Adrenal gland (tissue), 9 donors: ENCODE measurements at regions not wholly inside any gene's neighbourhood (a gene's known extent, or its start where the extent isn't known, plus 50 kb on each side); places are given as distances from the start of the nearest gene placed in this dataset.

Experiments
- DNase-seq, 7 donors: peaks; one replicate each; pipeline ENCODE4 v3.0.0-alpha.2; 2019 to 2020
- H3K27ac ChIP-seq, 5 donors: fragments of 200-600 bp; sonication (generic) in 4 of 5; 1 replicate in 3 of 5; 2 replicates in 2 of 5; pipeline versions ENCODE4 v1.5.1 to v1.8.0; 2016 to 2020; ENCODE audit warnings: mild to moderate bottlenecking in 1 of 5
- H3K27me3 ChIP-seq: fragments of 200-600 bp; 2 replicates; pipeline ENCODE4 v1.8.0; 2021
- H3K36me3 ChIP-seq, 2 donors: fragments of 200-600 bp; replicated peaks in 1 of 2; 1 replicate in 1 of 2; 2 replicates in 1 of 2; pipeline versions ENCODE4 v1.5.1 to v1.8.0; 2018 to 2022
- H3K4me1 ChIP-seq, 2 donors: fragments of 200-600 bp; replicated peaks in 1 of 2; 1 replicate in 1 of 2; 2 replicates in 1 of 2; pipeline versions ENCODE4 v1.5.1 to v1.8.0; 2018 to 2021
- H3K4me3 ChIP-seq, 4 donors: fragments of 200-600 bp; sonication (generic) in 3 of 4; one replicate each; pipeline ENCODE4 v1.5.1; 2016 to 2018
- H3K9me3 ChIP-seq, 3 donors: fragments of 200-600 bp; sonication (generic) in 1 of 3; replicated peaks in 1 of 3; 1 replicate in 2 of 3; 2 replicates in 1 of 3; pipeline versions ENCODE4 v1.5.1 to v1.8.0; 2016 to 2021
- POLR2A ChIP-seq, 2 donors: fragments of 450-650 bp; IDR thresholded peaks; one replicate each; pipeline ENCODE4 v1.6.1; 2017; ENCODE audit warnings: antibody characterized with exemption in 2 of 2, mild to moderate bottlenecking in 2 of 2, moderate library complexity in 1 of 2
- WGBS, 4 donors: extraction: QIAGEN DNeasy Blood & Tissue Kit in 2 of 4; methylation state at CpG; one replicate each; pipeline versions ENCODE4 v1.1.5 to v1.1.7; 2013 to 2017; 5-methylcytosine and 5-hydroxymethylcytosine counted together
- intact Hi-C, 2 donors: fragments of 100-400 bp; cut with DNase I; formaldehyde crosslinking; loops; one replicate each; pipeline versions ENCODE4 v1.14.1 to v1.15.0; 2022 to 2023
- TF ChIP-seq, protein P1 (sequence below), 6 experiments: fragments of 450-650 bp in 4 of 6; fragments of 200-600 bp in 2 of 6; sonication (generic) in 1 of 6; IDR thresholded peaks; 1 replicate in 5 of 6; 2 replicates in 1 of 6; pipeline versions ENCODE4 v1.5.1 to v1.8.0; 2016 to 2021; ENCODE audit warnings: antibody characterized with exemption in 6 of 6, mild to moderate bottlenecking in 2 of 6, moderate library complexity in 1 of 6
- donor health status: healthy with polysubstance abuse.
- donor health status: Bipolar disorder and iron deficiency.
- donor health status: DM: yes; HTN: yes; CAD: no.
- donor health status: DM: no; HTN: no; CAD: no.
- donor health status: DM: no; HTN: no; CAD: no.

GRCh38 chr4:42296196-42296595 is 101.1 kb upstream of the SHISA3 start:
- TF ChIP-seq, protein P1, sequence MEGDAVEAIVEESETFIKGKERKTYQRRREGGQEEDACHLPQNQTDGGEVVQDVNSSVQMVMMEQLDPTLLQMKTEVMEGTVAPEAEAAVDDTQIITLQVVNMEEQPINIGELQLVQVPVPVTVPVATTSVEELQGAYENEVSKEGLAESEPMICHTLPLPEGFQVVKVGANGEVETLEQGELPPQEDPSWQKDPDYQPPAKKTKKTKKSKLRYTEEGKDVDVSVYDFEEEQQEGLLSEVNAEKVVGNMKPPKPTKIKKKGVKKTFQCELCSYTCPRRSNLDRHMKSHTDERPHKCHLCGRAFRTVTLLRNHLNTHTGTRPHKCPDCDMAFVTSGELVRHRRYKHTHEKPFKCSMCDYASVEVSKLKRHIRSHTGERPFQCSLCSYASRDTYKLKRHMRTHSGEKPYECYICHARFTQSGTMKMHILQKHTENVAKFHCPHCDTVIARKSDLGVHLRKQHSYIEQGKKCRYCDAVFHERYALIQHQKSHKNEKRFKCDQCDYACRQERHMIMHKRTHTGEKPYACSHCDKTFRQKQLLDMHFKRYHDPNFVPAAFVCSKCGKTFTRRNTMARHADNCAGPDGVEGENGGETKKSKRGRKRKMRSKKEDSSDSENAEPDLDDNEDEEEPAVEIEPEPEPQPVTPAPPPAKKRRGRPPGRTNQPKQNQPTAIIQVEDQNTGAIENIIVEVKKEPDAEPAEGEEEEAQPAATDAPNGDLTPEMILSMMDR (IDR thresholded peaks at IDR 0.05): no peak
- no peak for TF ChIP-seq POLR2A (IDR thresholded peaks at IDR 0.05)
- intact Hi-C loops: no loop called here
- no peaks in the 10 kb centered on the region for H3K9me3 ChIP-seq
- no peaks in the 10 kb centered on the region for H3K36me3 ChIP-seq
- H3K4me3 ChIP-seq: no peak overlapping the region
- no peak for DNase-seq
- no peaks in the 10 kb centered on the region for H3K27me3 ChIP-seq
- 80 to 98% (median 85%) methylated on average over 3 of the region's 3 CpGs for WGBS, 4 donors
- no peak overlapping the region for H3K27ac ChIP-seq
- no peaks in the 10 kb centered on the region for H3K4me1 ChIP-seq

DNA sequence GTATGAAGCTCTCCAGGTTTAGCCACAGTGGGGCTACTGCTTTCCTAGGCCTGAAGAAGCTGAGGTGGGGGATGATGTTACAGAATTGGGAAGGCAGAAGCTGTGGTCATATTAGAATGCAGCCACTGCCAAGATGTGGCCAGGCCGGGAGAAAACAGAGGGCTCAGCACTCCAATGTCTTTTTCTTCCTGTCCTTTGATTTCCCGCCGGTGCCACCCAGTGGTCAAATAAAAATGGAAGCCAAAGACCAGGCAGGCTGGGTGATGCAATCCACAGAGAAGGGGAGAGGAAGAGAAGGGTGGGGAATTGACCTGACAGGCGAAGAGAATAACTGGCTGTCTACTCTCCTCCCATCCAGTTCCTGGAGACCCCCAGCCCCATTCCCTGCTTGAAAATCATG is 94.9 kb upstream of the SHISA3 start:
- no peaks in the 10 kb centered on the region for H3K9me3 ChIP-seq
- no peaks in the 10 kb centered on the region for H3K27me3 ChIP-seq
- WGBS, 4 donors: 25 to 28% (median 28%) methylated on average over 4 of the region's 4 CpGs
- no peak for TF ChIP-seq POLR2A (IDR thresholded peaks at IDR 0.05)
- TF ChIP-seq, protein P1 (IDR thresholded peaks at IDR 0.05): peak in 4 of 6 experiments; percentile 27 to 37 (median 32)
- H3K4me3 ChIP-seq: no peak overlapping the region
- no peaks in the 10 kb centered on the region for H3K36me3 ChIP-seq
- peak; percentile 23 to 74 (median 39) for DNase-seq
- intact Hi-C loops: no loop called here
- H3K4me1 ChIP-seq: no peaks in the 10 kb centered on the region
- H3K27ac ChIP-seq: no peak overlapping the region

DNA sequence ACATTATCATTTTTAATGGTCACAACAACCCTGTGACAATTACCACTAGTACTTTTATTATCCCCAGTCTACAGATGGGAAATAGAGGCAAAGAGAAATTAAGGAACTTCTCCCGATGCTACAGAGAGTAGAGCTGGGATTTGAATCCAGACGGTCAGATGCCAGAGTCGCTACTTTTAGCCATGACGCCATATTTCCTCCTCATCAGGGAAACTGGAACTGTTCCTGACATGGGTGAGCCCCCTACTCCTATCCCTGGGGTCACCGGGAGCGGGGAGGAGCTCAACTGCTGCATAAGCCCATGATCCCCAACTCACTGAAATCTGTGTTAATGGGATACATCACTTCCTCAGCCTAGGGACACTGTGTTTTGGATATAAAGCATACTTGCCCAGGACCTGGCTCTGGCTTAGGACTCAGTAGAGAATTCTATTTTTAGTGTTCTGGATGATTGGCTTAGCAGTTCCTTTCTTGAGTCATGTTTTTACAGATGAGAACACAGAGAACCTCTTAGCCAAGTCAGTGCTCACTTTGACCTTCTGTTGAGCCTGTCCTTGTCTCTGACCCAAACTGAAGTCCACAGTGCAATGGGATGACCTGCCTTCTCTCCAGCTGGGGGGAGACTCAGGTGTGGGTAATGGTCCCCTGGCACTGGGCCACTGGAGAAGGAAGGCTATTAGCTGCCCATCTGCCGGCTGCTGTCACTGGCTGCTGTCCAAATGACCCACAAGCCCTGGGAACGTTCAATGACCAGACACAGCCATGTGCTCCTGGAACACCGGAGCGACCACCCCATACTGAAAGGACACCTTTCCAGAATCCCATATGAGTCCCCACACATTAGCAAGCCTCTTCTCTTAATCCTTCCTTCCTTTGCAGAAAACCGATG is 90.8 kb upstream of the SHISA3 start:
- peak in 2 of 7 donors; percentile 5 to 25 for DNase-seq
- Histone ChIP-seq H3K27ac (no peak overlapping the region), H3K27me3 (no peaks in the 10 kb centered on the region), H3K9me3 (no peaks in the 10 kb centered on the region), H3K4me3 (no peak overlapping the region), H3K4me1 (no peaks in the 10 kb centered on the region), H3K36me3 (no peaks in the 10 kb centered on the region)
- WGBS, 4 donors: 67 to 74% (median 74%) methylated on average over 11 of the region's 11 CpGs
- TF ChIP-seq POLR2A (IDR thresholded peaks at IDR 0.05): no peak
- TF ChIP-seq, protein P1 (IDR thresholded peaks at IDR 0.05): no peak
- intact Hi-C loops: no loop called here

GRCh38 chr4:42308247-42308646 is 89.0 kb upstream of the SHISA3 start:
- TF ChIP-seq, protein P1 (IDR thresholded peaks at IDR 0.05): no peak
- no peak for TF ChIP-seq POLR2A (IDR thresholded peaks at IDR 0.05)
- 79 to 90% (median 83%) methylated on average over 3 of the region's 3 CpGs for WGBS, 4 donors
- intact Hi-C loops: no loop called here
- Histone ChIP-seq H3K9me3 (no peaks in the 10 kb centered on the region), H3K4me3 (no peak overlapping the region), H3K36me3 (no peaks in the 10 kb centered on the region), H3K4me1 (no peaks in the 10 kb centered on the region), H3K27me3 (no peaks in the 10 kb centered on the region), H3K27ac (no peak overlapping the region)
- DNase-seq: no peak
